MCF 10A (cell line): ENCODE measurements at regions not wholly inside any gene's neighbourhood (a gene's known extent, or its start where the extent isn't known, plus 50 kb on each side); places are given as distances from the start of the nearest gene placed in this dataset.

Experiments used
- BruUV-seq: library from RNA; stranded (reverse); fragments of 400-500 nt; replicated peaks from 2 replicates; lab custom pipeline; 2021; lab: Mats Ljungman, UMichigan
- CTCF ChIA-PET: fragments of 300-600 bp; sonication (Branson Sonifier 250); formaldehyde crosslinking; extraction: SDS; loops from one replicate; lab custom pipeline; 2021; ENCODE audit warnings: antibody characterized with exemption, inconsistent platforms; lab: Yijun Ruan, JAX
- POLR2A ChIA-PET: fragments of 300-600, 350-650 bp; sonication (Branson Sonifier 250); formaldehyde crosslinking; extraction: SDS; loops from one replicate; lab custom pipeline; 2020; ENCODE audit warnings: antibody characterized with exemption, inconsistent platforms; lab: Yijun Ruan, JAX
- DNase-seq: peaks from one replicate; pipeline ENCODE4 v3.0.0-alpha.2; 2018; ENCODE audit not compliant: unreplicated experiment
- H3K27ac Mint-ChIP-seq: one replicate; pipeline ENCODE4 v1.8.0; 2022; ENCODE audit warnings: mild to moderate bottlenecking, low read depth, mixed read lengths; ENCODE audit not compliant: unreplicated experiment
- H3K27me3 Mint-ChIP-seq: one replicate; pipeline ENCODE4 v1.8.0; 2022; ENCODE audit warnings: mixed read lengths; ENCODE audit not compliant: insufficient read depth, unreplicated experiment
- H3K36me3 Mint-ChIP-seq: one replicate; pipeline ENCODE4 v1.8.0; 2022; ENCODE audit warnings: mild to moderate bottlenecking, moderate library complexity, mixed read lengths; ENCODE audit not compliant: insufficient read depth, unreplicated experiment
- H3K4me1 Mint-ChIP-seq: one replicate; pipeline ENCODE4 v1.8.0; 2022; ENCODE audit warnings: mixed read lengths; ENCODE audit not compliant: insufficient read depth, unreplicated experiment
- H3K4me3 Mint-ChIP-seq: one replicate; pipeline ENCODE4 v1.8.0; 2022; ENCODE audit warnings: mild to moderate bottlenecking, moderate library complexity, mixed read lengths; ENCODE audit not compliant: unreplicated experiment
- H3K9me3 Mint-ChIP-seq: one replicate; pipeline ENCODE4 v1.8.0; 2022; ENCODE audit warnings: mixed read lengths; ENCODE audit not compliant: unreplicated experiment
- intact Hi-C: fragments of 100-400 bp; cut with micrococcal nuclease; formaldehyde crosslinking; loops from 2 replicates; pipeline ENCODE4 v1.14.1; 2022
- TF ChIP-seq, protein P1 (sequence below): fragments of 200-600 bp; IDR thresholded peaks from one replicate; pipeline ENCODE4 v1.8.0; 2022; ENCODE audit warnings: antibody characterized with exemption, mild to moderate bottlenecking; ENCODE audit not compliant: unreplicated experiment

DNA sequence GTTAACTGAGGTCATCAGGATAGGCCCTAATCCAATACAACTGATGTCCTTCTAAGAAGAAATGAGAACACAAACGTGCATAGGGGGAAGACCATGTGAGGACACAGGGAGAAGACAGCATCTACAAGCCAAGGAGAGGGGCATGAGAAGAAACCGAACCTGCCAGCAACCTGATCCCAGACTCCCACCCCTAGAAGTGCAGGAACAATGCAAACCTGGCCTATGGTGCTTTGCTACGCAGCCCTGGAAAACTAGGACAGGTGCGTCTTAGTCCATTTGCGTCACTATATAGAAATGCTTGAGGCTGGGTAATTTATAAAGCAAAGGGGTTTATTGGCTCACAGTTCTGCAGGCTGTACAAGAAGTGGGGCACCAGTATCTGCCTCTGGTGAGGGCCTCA is 322.6 kb upstream of the ZNF32 start:
- Mint-ChIP-seq H3K27me3 (peaks cover 30% of the 10 kb centered on the region), H3K27ac (no peak overlapping the region), H3K36me3 (no peaks in the 10 kb centered on the region), H3K4me1 (no peaks in the 10 kb centered on the region), H3K9me3 (peaks cover 5% of the 10 kb centered on the region), H3K4me3 (no peak overlapping the region)
- CTCF ChIA-PET: no interaction called here
- no peak for DNase-seq
- BruUV-seq: no TSS peak
- TF ChIP-seq, protein P1, sequence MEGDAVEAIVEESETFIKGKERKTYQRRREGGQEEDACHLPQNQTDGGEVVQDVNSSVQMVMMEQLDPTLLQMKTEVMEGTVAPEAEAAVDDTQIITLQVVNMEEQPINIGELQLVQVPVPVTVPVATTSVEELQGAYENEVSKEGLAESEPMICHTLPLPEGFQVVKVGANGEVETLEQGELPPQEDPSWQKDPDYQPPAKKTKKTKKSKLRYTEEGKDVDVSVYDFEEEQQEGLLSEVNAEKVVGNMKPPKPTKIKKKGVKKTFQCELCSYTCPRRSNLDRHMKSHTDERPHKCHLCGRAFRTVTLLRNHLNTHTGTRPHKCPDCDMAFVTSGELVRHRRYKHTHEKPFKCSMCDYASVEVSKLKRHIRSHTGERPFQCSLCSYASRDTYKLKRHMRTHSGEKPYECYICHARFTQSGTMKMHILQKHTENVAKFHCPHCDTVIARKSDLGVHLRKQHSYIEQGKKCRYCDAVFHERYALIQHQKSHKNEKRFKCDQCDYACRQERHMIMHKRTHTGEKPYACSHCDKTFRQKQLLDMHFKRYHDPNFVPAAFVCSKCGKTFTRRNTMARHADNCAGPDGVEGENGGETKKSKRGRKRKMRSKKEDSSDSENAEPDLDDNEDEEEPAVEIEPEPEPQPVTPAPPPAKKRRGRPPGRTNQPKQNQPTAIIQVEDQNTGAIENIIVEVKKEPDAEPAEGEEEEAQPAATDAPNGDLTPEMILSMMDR: no peak
- POLR2A ChIA-PET: no interaction called here
- intact Hi-C loops: no loop called here

DNA sequence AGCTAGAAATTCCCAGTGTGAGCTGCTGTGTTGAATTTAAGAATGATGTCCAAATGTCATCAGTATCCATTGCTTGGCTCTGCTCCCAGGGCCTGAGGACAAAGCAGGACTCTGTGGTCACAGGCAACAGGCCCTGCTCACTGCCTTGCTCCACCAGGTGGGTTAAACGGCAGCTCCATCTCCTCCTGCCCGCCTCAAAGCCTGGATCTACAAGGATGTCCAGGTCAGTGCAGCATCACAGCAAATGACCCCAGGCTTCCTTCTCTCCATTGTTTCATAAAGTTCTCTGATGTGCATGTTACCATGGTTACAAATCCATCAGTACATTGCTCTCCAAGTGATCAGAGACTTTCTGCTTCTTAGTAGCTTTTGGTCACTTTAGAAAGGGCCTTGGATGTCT is 322.0 kb upstream of the ZNF32 start:
- ChIA-PET POLR2A (no interaction called here), CTCF (no interaction called here)
- peaks cover 35% of the 10 kb centered on the region for H3K27me3 Mint-ChIP-seq
- no peaks in the 10 kb centered on the region for H3K36me3 Mint-ChIP-seq
- no peak overlapping the region for H3K4me3 Mint-ChIP-seq
- H3K9me3 Mint-ChIP-seq: peaks cover 5% of the 10 kb centered on the region
- DNase-seq: no peak
- no TSS peak for BruUV-seq
- no peaks in the 10 kb centered on the region for H3K4me1 Mint-ChIP-seq
- TF ChIP-seq, protein P1: no peak
- H3K27ac Mint-ChIP-seq: no peak overlapping the region
- intact Hi-C loops: no loop called here

DNA sequence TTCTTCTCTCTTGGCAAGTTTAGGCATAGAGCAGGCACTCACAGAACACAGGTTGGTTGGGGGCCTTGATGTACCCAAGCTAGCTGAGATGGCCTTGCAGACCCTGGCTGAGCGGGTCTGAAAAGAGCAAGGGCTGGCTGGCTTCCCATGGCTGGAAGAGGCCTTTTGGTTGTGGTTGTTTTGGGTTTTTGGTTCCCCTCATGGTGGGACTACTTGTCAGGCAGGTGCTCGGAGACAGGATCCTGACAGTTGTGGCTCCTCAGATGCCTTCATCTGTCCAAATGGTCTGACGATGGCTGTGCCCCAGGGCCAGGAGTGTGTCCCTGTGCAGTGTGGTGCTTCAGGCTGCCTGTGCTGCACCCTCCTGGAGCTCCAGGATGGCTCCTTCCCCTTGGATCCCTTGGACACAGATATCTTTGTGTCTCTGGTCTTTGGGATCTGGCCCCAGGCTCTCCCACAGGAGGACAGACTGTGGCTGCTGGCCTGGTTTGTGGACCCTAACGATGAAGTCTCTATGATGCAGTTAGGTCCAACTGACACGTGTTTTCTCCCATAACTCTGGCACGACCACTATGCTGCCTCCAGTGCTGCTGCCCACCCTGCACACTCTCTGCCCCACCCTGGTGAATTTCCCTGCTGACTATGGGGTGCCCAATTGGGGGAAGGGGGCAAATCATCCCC is 321.5 kb upstream of the ZNF32 start:
- POLR2A ChIA-PET: no interaction called here
- no peak overlapping the region for H3K27ac Mint-ChIP-seq
- H3K4me1 Mint-ChIP-seq: no peaks in the 10 kb centered on the region
- TF ChIP-seq, protein P1: no peak
- no peak overlapping the region for H3K4me3 Mint-ChIP-seq
- no peak for DNase-seq
- H3K27me3 Mint-ChIP-seq: peaks cover 38% of the 10 kb centered on the region
- no TSS peak for BruUV-seq
- intact Hi-C loops: no loop called here
- CTCF ChIA-PET: no interaction called here
- no peaks in the 10 kb centered on the region for H3K36me3 Mint-ChIP-seq
- H3K9me3 Mint-ChIP-seq: peaks cover 5% of the 10 kb centered on the region

DNA sequence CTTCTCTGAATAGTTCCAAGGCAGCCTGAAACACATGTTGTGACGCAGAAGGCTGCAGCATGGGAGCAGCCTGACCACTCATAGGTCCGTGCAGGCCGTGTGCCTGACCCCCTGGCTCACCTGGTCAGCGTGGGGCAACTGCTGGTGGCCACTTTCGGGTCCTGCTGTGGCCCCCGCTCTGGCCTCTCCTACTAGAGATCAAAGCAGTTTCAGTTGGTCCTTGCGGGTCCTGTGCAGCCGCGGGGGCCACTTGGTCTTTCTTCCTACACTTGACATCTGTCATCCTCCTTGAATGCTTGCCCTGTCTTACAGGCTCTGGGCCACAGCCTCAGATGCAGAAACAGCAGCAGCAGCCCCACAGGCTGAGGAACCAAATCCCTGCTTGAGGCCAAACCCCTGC is 320.8 kb upstream of the ZNF32 start:
- Mint-ChIP-seq H3K4me1 (no peaks in the 10 kb centered on the region), H3K9me3 (peaks cover 5% of the 10 kb centered on the region), H3K4me3 (no peak overlapping the region), H3K27me3 (peaks cover 43% of the 10 kb centered on the region), H3K36me3 (no peaks in the 10 kb centered on the region), H3K27ac (no peak overlapping the region)
- intact Hi-C loops: no loop called here
- TF ChIP-seq, protein P1: no peak
- BruUV-seq: no TSS peak
- no peak for DNase-seq
- POLR2A ChIA-PET: no interaction called here
- CTCF ChIA-PET: no interaction called here
